ENCODE measurements at regions not wholly inside any gene's neighbourhood (a gene's known extent, or its start where the extent isn't known, plus 50 kb on each side); places are given as distances from the start of the nearest gene placed in this dataset.
"Not testable (repeated sequence)": the region's sequence is repeated elsewhere in the genome, so short reads cannot be mapped to it uniquely, and the experiment has no call there.

DNA sequence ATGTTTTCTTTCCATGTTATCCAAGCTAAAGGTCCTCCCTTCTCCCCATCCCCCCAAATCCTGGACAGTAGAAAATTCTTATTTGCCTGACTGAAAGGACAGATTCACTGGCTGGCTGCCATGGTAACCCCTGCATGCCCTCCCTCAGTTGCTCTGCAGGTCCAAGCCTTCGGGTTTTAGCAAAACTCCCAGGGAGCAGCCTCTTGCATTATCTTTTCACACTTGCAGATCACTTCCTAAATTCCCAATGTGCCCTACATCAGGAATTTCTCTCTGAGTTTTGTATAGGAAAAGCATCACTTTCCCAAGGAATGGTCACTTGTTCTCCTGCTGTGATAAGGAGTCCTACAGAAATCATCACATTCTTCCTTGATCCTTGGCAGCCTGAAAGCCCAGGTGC, 75.0 kb upstream of the TENM4 start:
- DNase-seq (ENCODE audit: low read depth in 2 of 2) = no peak

- DNase-seq (ENCODE audit: low read depth in 2 of 2) = no peak
Observed at GRCh38 chr11:79514695-79515094, 73.9 kb upstream of the TENM4 start.

DNA sequence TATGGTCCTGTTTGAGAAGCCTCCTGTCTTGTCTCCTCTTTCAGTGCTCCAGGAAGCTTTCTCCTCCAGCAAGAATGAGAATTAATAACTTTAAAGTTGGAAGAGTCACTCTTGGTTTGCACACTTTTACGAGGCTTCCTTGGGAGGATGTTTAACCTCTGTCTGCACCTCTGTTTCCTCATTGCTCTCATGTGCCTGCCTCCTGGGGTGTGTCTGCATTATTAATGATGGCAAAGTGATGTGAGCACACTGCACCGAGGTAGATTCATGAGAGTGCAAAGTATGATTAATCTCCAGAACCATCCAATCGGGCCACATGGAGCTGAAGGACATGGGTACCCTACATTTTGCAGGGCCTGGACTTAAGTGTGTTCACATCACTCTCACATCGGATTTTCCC, 73.5 kb upstream of the TENM4 start:
- no peak for DNase-seq (ENCODE audit: low read depth in 2 of 2)

- DNase-seq (ENCODE audit: low read depth in 2 of 2) = no peak
Observed at GRCh38 chr11:79512706-79513469, 72.1 kb upstream of the TENM4 start.

DNA sequence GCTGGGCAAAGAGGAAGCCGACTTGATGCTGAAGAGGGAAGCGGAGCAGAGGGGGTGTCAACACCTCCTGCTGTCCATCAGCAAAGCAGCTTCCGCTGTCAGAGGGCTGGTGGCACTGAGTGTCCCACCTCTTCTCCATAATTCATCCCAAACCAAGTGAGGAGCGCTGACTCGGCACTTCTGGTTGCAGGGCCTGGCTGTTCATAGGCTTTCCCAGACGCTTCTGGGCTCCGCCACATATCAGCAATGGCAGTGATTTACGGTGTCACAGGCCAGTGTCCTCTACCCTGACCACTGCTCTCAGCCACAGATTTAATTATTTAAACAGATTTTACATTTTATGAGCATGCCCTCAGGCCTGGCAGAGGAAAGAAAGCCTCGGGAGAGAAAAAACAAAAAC, 70.1 kb upstream of the TENM4 start:
- no peak for DNase-seq (ENCODE audit: low read depth in 2 of 2)

DNA sequence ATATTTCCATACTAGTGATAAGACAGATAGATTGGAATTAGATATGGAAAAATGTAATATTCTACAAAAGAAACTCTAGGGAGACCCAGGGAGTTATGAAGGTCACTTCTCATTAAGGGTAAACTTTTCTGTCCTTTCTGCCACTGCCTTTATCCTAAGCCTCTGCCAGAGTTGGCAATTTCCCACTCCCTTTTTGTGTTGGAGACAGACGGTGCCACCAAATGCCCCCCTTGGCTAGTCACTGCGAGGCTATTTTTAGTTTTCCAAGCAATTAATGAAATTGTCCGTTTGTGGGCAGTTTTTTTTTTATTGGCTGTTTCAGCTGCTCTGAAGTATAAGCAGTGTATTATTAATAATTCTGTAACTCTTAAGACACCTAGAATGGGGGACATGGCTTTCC, 67.6 kb upstream of the TENM4 start:
- DNase-seq (ENCODE audit: low read depth in 2 of 2) = no peak

- no peak for DNase-seq (ENCODE audit: low read depth in 2 of 2)
Observed at GRCh38 chr11:79507706-79508105, 66.9 kb upstream of the TENM4 start.

- no peak for DNase-seq (ENCODE audit: low read depth in 2 of 2)
Observed at GRCh38 chr11:79506734-79507344, 66.0 kb upstream of the TENM4 start.

- DNase-seq (ENCODE audit: low read depth in 2 of 2) = no peak
Observed at GRCh38 chr11:79506124-79506523, 65.3 kb upstream of the TENM4 start.

- no peak for DNase-seq (ENCODE audit: low read depth in 2 of 2)
Observed at GRCh38 chr11:79503028-79503427, 62.2 kb upstream of the TENM4 start.

- no peak for DNase-seq (ENCODE audit: low read depth in 2 of 2)
Observed at GRCh38 chr11:79501707-79502106, 60.9 kb upstream of the TENM4 start.

GRCh38 chr11:79499929-79500328, 59.1 kb upstream of the TENM4 start:
- DNase-seq (ENCODE audit: low read depth in 2 of 2) = not testable (repeated sequence)

DNA sequence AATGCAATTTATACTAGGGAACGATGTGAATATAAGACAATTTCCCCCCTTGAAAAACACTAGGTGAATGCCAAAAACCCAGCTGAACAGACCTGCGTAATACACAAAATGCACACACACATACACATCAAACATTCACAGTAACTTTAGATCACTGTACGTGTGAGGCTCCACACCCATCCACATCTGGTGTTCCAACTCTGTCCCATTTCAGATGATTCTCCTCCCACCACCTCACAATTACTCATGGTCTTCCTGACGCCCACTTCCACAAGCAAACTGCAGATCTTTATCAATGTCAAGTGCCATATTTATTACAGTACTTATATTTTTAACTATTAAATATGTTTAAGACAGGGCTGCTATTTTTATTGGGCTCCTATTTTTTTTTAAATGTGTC, 57.8 kb upstream of the TENM4 start:
- DNase-seq (ENCODE audit: low read depth in 2 of 2) = no peak

DNA sequence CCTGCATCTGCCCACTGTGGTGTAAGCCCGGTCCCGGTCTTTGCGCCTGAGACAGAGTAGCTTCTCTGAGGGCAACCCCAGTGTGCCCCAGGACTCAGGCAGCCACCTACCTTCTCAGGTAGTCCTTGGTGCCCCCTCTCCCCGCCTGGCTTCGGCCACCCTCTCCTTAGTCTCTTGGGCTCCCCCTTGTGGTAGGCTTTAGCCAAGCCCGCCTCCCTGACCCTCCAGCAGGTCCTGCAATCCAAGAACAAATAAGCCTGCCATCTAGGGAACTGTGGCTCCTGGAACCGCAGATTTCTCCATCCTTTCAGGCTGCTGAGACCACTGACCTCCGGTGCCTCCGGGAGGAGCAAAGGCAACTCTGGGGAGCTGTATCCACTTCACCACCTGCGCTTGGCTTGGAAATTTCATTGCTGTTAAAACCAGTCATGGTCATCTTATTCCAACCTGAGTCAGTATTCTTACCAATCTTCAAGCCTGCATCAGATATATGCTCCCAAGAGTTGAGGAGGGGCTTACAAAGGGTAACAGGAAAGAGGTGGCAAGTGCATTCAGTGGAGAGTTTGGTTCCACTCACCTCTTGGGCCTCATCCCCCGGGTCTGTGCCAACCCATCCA, 52.8 kb upstream of the TENM4 start:
- no peak for DNase-seq (ENCODE audit: low read depth in 2 of 2)

DNA sequence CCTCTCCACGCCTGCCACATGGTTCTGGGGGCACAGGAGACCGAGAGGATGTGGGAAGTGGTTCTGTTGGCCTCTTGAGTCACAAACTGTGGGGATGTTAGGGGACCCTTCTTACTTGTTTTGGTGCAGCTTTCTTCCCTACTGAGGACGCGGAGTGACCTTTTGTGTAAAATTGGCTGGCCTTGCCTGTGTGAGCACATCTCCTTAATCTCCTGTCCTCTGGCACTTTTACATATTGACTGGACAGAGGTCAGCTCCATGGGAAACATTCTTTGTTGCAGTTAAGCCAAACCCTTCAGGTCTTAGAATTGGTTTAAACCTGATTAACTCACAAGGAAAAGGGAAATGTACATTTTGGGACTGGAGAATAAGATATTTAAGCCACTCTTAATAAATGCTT, 51.2 kb upstream of the TENM4 start:
- no peak for DNase-seq (ENCODE audit: low read depth in 2 of 2)
